NCI-H226 (cell line): ENCODE measurements at regions not wholly inside any gene's neighbourhood (a gene's known extent, or its start where the extent isn't known, plus 50 kb on each side); places are given as distances from the start of the nearest gene placed in this dataset.
"Not testable (repeated sequence)": the region's sequence is repeated elsewhere in the genome, so short reads cannot be mapped to it uniquely, and the experiment has no call there.

Experiments
- DNase-seq: peaks from one replicate; pipeline ENCODE4 v3.0.0-alpha.2; 2015

DNA sequence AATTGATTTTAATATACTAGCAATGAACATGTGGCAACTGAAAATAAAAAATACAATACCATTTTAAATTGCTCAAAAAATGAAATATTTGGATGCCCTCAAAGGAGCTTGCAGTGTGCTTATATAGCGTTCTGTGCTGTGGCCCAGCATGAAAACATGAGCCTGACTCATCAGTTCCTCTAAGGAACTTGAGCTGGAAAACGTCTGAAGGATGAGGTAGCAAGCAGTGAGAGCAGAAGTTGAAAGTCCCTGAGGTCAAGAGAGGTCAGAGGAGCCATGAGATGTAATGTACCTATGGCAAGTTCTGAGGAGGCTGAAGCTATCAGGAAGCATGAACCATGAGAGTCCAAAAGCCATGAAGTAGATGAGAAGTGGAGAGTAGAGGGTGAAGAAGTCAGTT is 59.7 kb downstream of the HMGB3 start:
- DNase-seq, result no peak

- DNase-seq, result not testable (repeated sequence)
Measured at GRCh38 chrX:151066373-151066772, 83.2 kb downstream of the HMGB3 start.

DNA sequence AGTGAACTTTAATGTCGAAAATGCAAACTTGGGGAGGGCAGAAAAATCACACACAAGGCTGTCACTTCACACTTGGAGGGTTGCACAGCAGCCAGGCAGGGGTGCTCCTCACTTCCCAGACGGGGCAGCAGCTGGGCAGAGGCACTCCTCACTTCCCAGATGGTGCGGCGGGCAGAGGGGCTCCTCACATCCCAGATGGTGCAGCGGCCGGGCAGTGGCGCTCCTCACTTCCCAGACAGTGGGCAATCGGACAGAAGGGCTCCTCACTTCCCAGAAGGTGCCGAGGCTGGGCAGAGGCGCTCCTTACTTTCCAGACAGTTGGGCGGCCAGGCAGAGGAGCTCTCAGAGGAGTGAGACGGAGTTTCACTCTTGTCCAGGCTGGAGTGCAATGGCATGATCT is 90.6 kb downstream of the HMGB3 start:
- DNase-seq, result no peak

DNA sequence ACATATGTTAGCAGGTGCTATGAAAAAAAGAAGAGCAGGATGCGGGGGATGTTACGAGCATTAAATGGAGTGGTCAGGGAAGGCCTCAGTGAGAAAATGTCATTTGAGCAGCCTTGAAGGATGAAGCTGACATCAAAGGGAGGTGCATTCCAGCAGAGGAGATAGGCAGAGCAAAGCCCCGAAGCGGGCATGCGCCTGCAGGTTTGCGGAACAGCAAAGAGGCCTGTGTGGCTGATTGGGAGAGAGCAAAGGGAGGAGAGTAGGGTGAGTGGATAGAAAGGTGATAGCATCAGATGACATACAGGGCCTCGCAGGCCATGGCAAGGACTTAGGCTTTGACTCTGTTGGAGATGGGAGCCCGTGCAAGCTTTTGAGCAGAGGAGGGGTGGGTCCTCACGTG is 95.4 kb upstream of the GPR50 start:
- no peak for DNase-seq

DNA sequence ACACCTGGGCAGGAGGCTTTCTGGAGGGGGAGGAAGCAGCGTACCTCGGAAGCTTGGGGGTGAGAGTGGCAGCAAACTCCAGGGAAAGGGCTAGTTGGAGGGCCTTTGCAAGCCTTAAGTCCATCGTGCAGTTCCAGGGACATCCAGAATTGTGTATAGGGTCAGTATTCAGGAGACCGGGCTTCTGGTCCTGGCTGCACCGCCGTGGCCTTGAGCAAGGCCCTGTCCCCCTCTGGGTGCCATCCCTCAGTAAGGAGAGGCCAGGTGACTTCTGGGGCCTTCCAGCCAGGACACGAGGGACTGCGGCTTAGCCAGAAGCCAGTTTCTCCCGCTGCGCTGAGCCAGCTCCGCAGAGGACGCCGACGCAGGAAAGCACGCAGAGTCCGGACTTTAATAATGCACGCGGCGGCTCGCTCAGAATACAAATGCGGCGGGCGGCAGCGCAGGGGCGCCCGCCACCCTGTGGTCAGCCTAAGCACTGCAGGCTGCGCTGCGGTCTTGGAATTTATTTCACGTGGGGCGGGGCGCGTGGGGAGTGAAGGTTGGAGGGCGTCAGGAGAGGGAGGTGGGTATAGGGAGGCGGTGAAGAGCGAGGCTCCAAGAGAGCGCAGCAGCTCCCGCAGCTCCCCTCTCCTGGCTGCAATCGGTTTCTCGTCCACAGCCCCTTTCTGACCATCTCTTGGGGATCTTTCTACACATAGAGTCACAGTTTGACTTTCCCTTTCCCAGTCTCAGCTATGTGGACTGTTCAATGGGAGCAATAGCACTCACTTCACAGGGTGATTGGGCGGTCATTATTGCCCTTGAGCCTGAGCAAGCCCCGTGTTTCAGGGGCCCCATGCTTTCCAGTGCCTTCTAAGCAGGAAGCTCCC is 94.1 kb upstream of the GPR50 start:
- DNase-seq, result peak; percentile 3

GRCh38 chrX:151084454-151084853 is 91.9 kb upstream of the GPR50 start:
- no peak for DNase-seq

DNA sequence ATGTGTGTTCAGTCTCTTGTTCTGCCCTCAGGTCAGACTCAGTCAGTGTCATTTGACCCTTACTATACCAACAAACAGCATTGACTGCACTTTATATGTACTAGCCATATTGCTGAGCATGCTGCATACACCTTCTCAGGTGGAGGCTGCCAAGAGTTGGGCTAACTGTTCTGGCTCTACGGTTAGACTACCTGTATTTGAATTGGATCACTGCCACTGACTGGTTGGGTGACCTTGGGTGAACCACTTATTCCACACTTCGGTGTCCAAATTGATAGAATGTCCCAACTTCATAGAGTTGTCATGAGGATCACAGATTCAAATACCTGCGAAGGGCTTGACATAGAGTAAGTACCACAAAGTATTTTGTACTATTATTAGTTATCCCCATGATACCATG is 91.2 kb upstream of the GPR50 start:
- no peak for DNase-seq

- no peak for DNase-seq
Measured at GRCh38 chrX:151088221-151088620, 88.2 kb upstream of the GPR50 start.

DNA sequence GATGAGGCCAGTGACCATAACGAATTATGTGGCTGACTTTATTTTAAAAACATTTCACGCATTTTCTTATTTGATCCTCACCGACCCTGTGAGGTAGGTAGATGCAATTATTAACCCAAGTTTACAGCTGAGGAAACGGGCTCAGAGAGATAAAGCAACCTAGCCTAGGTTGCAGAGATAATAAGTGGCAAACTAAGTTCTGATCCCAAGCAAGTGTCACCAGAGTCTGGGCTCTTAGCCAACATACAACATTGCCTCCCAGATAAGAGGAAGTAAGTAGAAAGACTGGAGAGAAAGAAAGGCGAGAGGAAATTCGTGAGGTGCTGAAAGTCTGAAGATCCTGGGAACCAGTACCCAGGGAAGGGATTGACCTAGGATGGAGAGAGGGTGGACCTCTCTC is 77.4 kb upstream of the GPR50 start:
- DNase-seq, result no peak

DNA sequence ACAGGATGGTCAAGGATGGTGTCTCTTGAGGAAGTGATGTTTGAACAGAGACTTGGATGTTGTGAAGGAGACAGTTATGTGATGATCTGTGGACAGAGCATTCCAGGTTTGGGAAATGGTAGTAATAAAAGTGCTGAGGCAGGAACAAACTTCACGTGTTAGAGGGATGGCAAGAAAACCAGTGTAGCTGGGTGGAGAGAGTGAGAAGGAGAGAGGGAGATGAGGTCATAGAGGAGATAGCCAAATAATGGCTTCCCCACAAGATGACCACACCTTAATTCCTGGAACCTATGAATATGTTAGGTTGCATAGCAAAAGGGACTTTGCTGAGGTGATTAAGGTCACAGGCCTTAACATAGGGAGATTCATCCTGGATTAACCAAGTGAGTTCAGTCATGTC is 75.6 kb upstream of the GPR50 start:
- no peak for DNase-seq

DNA sequence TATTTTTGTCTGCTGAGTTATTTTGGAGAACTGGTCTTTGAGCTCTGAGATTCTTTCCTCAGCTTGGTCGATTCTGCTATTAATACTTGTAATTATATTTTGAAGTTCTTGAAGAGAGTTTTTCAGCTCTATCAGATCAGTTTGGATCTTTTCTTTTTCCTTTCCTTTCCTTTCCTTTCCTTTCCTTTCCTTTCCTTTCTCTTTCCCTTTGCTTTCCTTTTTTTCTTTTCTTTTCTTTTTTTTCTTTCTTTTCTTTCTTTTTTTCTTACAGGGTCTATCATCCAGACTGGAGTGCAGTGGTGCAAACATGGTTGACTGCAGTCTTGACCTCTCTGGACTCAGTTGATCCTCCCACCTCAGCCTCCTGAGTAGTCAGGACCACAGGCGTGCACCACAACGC is 63.2 kb upstream of the GPR50 start:
- DNase-seq, result not testable (repeated sequence)
